H9 (cell line): ENCODE measurements at regions not wholly inside any gene's neighbourhood (a gene's known extent, or its start where the extent isn't known, plus 50 kb on each side); places are given as distances from the start of the nearest gene placed in this dataset.

Experiments
- DNase-seq: peaks from one replicate; pipeline ENCODE4 v3.0.0-alpha.2; 2017
- H2AFZ ChIP-seq: one replicate; pipeline ENCODE4 v1.6.1; 2013; ENCODE audit warnings: mild to moderate bottlenecking, low read length, control low read depth, moderate library complexity
- H2AK5ac ChIP-seq: 2 replicates; pipeline ENCODE4 v1.6.1; 2013; ENCODE audit warnings: low read length, control low read depth, mixed read lengths; ENCODE audit not compliant: insufficient read length
- H2BK120ac ChIP-seq: one replicate; pipeline ENCODE4 v1.6.1; 2013; ENCODE audit warnings: low read depth, mild to moderate bottlenecking, low read length, control low read depth, inconsistent platforms; ENCODE audit not compliant: poor library complexity, severe bottlenecking
- H2BK12ac ChIP-seq: 2 replicates; pipeline ENCODE4 v1.6.1; 2013; ENCODE audit warnings: low read length, control low read depth, mixed read lengths, low read depth; ENCODE audit not compliant: insufficient read length
- H2BK15ac ChIP-seq: 2 replicates; pipeline ENCODE4 v1.6.1; 2013; ENCODE audit warnings: low read depth, low read length, control low read depth
- H2BK20ac ChIP-seq: one replicate; pipeline ENCODE4 v1.6.1; 2013; ENCODE audit warnings: low read depth, mild to moderate bottlenecking, low read length, control low read depth, inconsistent platforms; ENCODE audit not compliant: poor library complexity, severe bottlenecking
- H2BK5ac ChIP-seq: 2 replicates; pipeline ENCODE4 v1.6.1; 2013; ENCODE audit warnings: low read length, control low read depth, mixed read lengths; ENCODE audit not compliant: insufficient read length
- H3K14ac ChIP-seq: 2 replicates; pipeline ENCODE4 v1.6.1; 2013; ENCODE audit warnings: low read length, control low read depth; ENCODE audit not compliant: insufficient read depth
- H3K18ac ChIP-seq: 2 replicates; pipeline ENCODE4 v1.6.1; 2013; ENCODE audit warnings: low read depth, mild to moderate bottlenecking, mixed read lengths, low read length, control low read depth; ENCODE audit not compliant: insufficient read length
- H3K23ac ChIP-seq: 2 replicates; pipeline ENCODE4 v1.6.1; 2013; ENCODE audit warnings: low read length, control low read depth, mixed read lengths, low read depth; ENCODE audit not compliant: insufficient read length
- H3K23me2 ChIP-seq: 2 replicates; pipeline ENCODE4 v1.6.1; 2013; ENCODE audit warnings: low read depth, mild to moderate bottlenecking, mixed read lengths, low read length, control low read depth; ENCODE audit not compliant: insufficient read length, poor library complexity, severe bottlenecking
- H3K27ac ChIP-seq: 2 replicates; pipeline ENCODE4 v1.5.1; 2013; ENCODE audit warnings: low read length, control low read depth, mixed read lengths, low read depth; ENCODE audit not compliant: insufficient read length
- H3K27me3 ChIP-seq: 2 replicates; pipeline ENCODE4 v1.6.1; 2013; ENCODE audit warnings: low read length, control low read depth, inconsistent platforms; ENCODE audit not compliant: insufficient read depth
- H3K4ac ChIP-seq: 2 replicates; pipeline ENCODE4 v1.6.1; 2013; ENCODE audit warnings: low read depth, mild to moderate bottlenecking, control low read depth, inconsistent platforms, low read length, moderate library complexity
- H3K4me1 ChIP-seq: 2 replicates; pipeline ENCODE4 v1.6.1; 2013; ENCODE audit warnings: low read length, control low read depth, inconsistent platforms; ENCODE audit not compliant: insufficient read depth
- H3K4me2 ChIP-seq: 2 replicates; pipeline ENCODE4 v1.6.1; 2013; ENCODE audit warnings: low read length, control low read depth, mixed read lengths; ENCODE audit not compliant: insufficient read length, insufficient read depth
- H3K56ac ChIP-seq: 2 replicates; pipeline ENCODE4 v1.6.1; 2013; ENCODE audit warnings: low read depth, mild to moderate bottlenecking, mixed read lengths, low read length, control low read depth; ENCODE audit not compliant: insufficient read length
- H3K79me1 ChIP-seq: 2 replicates; pipeline ENCODE4 v1.6.1; 2013; ENCODE audit warnings: low read depth, mild to moderate bottlenecking, moderate library complexity, low read length, control low read depth, inconsistent platforms; ENCODE audit not compliant: insufficient read depth, poor library complexity, severe bottlenecking
- H3K79me2 ChIP-seq: 2 replicates; pipeline ENCODE4 v1.6.1; 2013; ENCODE audit warnings: low read length, control low read depth, inconsistent platforms; ENCODE audit not compliant: insufficient read depth
- H3K9ac ChIP-seq: 2 replicates; pipeline ENCODE4 v1.6.1; 2013; ENCODE audit warnings: low read length, control low read depth, mixed read lengths; ENCODE audit not compliant: insufficient read length; ENCODE audit errors: extremely low read depth
- H3K9me3 ChIP-seq: one replicate; pipeline ENCODE4 v1.6.1; 2013; ENCODE audit warnings: low read depth, low read length, inconsistent platforms; ENCODE audit not compliant: control insufficient read depth
- H3T11ph ChIP-seq: one replicate; pipeline ENCODE4 v1.6.1; 2013; ENCODE audit warnings: mild to moderate bottlenecking, low read length, control low read depth, inconsistent platforms
- H4K20me1 ChIP-seq: one replicate; pipeline ENCODE4 v1.6.1; 2013; ENCODE audit not compliant: control insufficient read depth, insufficient read length, insufficient read depth
- H4K5ac ChIP-seq: 2 replicates; pipeline ENCODE4 v1.6.1; 2013; ENCODE audit warnings: low read depth, mild to moderate bottlenecking, mixed read lengths, low read length, control low read depth; ENCODE audit not compliant: insufficient read length
- H4K8ac ChIP-seq: replicated peaks from 2 replicates; pipeline ENCODE4 v1.6.1; 2013; ENCODE audit warnings: low read length, control low read depth, mixed read lengths, low read depth; ENCODE audit not compliant: insufficient read length
- H4K91ac ChIP-seq: 2 replicates; pipeline ENCODE4 v1.6.1; 2013; ENCODE audit warnings: low read depth, mild to moderate bottlenecking, moderate library complexity, mixed read lengths, low read length, control low read depth; ENCODE audit not compliant: insufficient read length
- H3K27ac Mint-ChIP-seq, 3 experiments: 2 replicates in 2 of 3; 3 replicates in 1 of 3; pipeline ENCODE4 v1.8.0; 2020 to 2021; ENCODE audit warnings: mixed read lengths in 3 of 3, mild to moderate bottlenecking in 1 of 3, moderate library complexity in 1 of 3
- H3K27me3 Mint-ChIP-seq: 2 replicates; pipeline ENCODE4 v1.8.0; 2021; ENCODE audit warnings: low read depth, mild to moderate bottlenecking, moderate library complexity, mixed read lengths
- H3K36me3 Mint-ChIP-seq, 3 experiments: 2 replicates in 2 of 3; 3 replicates in 1 of 3; pipeline ENCODE4 v1.8.0; 2020 to 2021; ENCODE audit warnings: low read depth in 3 of 3, mixed read lengths in 3 of 3; ENCODE audit not compliant: insufficient read depth in 1 of 3
- H3K4me1 Mint-ChIP-seq, 2 experiments: 2 replicates each; pipeline ENCODE4 v1.8.0; 2020; ENCODE audit warnings: mixed read lengths in 2 of 2
- H3K4me3 Mint-ChIP-seq, 2 experiments: 2 replicates in 1 of 2; 3 replicates in 1 of 2; pipeline ENCODE4 v1.8.0; 2020 to 2021; ENCODE audit warnings: mild to moderate bottlenecking in 2 of 2, mixed read lengths in 2 of 2, moderate library complexity in 1 of 2
- H3K9me3 Mint-ChIP-seq, 2 experiments: 2 replicates in 1 of 2; 3 replicates in 1 of 2; pipeline ENCODE4 v1.8.0; 2020; ENCODE audit warnings: mild to moderate bottlenecking in 2 of 2, mixed read lengths in 2 of 2, moderate library complexity in 1 of 2
- CTCF ChIP-seq: fragments of 200-600 bp; sonication (generic); conservative IDR thresholded peaks from 3 replicates; pipeline ENCODE4 v1.8.0; 2021; ENCODE audit warnings: antibody characterized with exemption, mild to moderate bottlenecking

- no peak overlapping the region for H4K5ac ChIP-seq
- no peak overlapping the region for H4K91ac ChIP-seq
- no peaks in the 10 kb centered on the region for H3K9me3 ChIP-seq
- no peak overlapping the region for H3T11ph ChIP-seq
- no peak overlapping the region for H3K56ac ChIP-seq
- H3K4me1 ChIP-seq, result no peaks in the 10 kb centered on the region
- H2AFZ ChIP-seq, result no peak overlapping the region
- no peak overlapping the region for H2AK5ac ChIP-seq
- DNase-seq, result no peak
- no peaks in the 10 kb centered on the region for H3K27me3 ChIP-seq
- H4K20me1 ChIP-seq, result no peaks in the 10 kb centered on the region
- H3K18ac ChIP-seq, result no peak overlapping the region
- H3K14ac ChIP-seq, result no peak overlapping the region
- no peaks in the 10 kb centered on the region for H3K79me2 ChIP-seq
- no peak overlapping the region for H2BK5ac ChIP-seq
- Mint-ChIP-seq H3K4me3 (no peak overlapping the region), H3K27me3 (no peaks in the 10 kb centered on the region), H3K4me1 (peaks cover 0 to 5% of the 10 kb centered on the region in 2 experiments; a peak in 1 of 4 replicates), H3K36me3 (no peaks in the 10 kb centered on the region), H3K27ac (no peak overlapping the region), H3K9me3 (no peaks in the 10 kb centered on the region)
- no peak overlapping the region for H2BK15ac ChIP-seq
- no peaks in the 10 kb centered on the region for H3K23me2 ChIP-seq
- no peak overlapping the region for H3K9ac ChIP-seq
- no peaks in the 10 kb centered on the region for H3K79me1 ChIP-seq
- no peak for TF ChIP-seq CTCF
- H3K27ac ChIP-seq, result no peak overlapping the region
- no peak overlapping the region for H3K23ac ChIP-seq
- no peak overlapping the region for H3K4ac ChIP-seq
- no peak overlapping the region for H2BK12ac ChIP-seq
- H4K8ac ChIP-seq, result no peak overlapping the region
- no peak overlapping the region for H2BK20ac ChIP-seq
- H2BK120ac ChIP-seq, result no peak overlapping the region
- H3K4me2 ChIP-seq, result no peak overlapping the region
These were observed 519.1 kb upstream of the SEL1L start for GRCh38 chr14:82052778-82053177.
